ENCODE measurements at regions not wholly inside any gene's neighbourhood (a gene's known extent, or its start where the extent isn't known, plus 50 kb on each side); places are given as distances from the start of the nearest gene placed in this dataset.

- Histone ChIP-seq H3K4me3 (ENCODE audit: low read depth, low read length) (no peak overlapping the region), H3K4me1 (ENCODE audit: insufficient read depth) (no peaks in the 10 kb centered on the region), H3K27ac (ENCODE audit: low read depth) (no peak overlapping the region), H3K36me3 (ENCODE audit: insufficient read depth) (no peaks in the 10 kb centered on the region)
- DNase-seq (ENCODE audit: extremely low spot score) = no peak
- WGBS = 49% methylated on average over 3 of the region's 3 CpGs
Observed at GRCh38 chr14:41201696-41202095, 405.0 kb upstream of the LRFN5 start.

- 75% methylated on average over 3 of the region's 3 CpGs for WGBS
- Histone ChIP-seq H3K4me3 (ENCODE audit: low read depth, low read length) (no peak overlapping the region), H3K4me1 (ENCODE audit: insufficient read depth) (no peaks in the 10 kb centered on the region), H3K27ac (ENCODE audit: low read depth) (no peak overlapping the region), H3K36me3 (ENCODE audit: insufficient read depth) (no peaks in the 10 kb centered on the region)
- DNase-seq (ENCODE audit: extremely low spot score) = no peak
Observed at GRCh38 chr14:41187868-41188267, 418.8 kb upstream of the LRFN5 start.

GRCh38 chr14:41171045-41171444 is 435.6 kb upstream of the LRFN5 start:
- Histone ChIP-seq H3K27ac (ENCODE audit: low read depth) (no peak overlapping the region), H3K36me3 (ENCODE audit: insufficient read depth) (no peaks in the 10 kb centered on the region), H3K4me1 (ENCODE audit: insufficient read depth) (no peaks in the 10 kb centered on the region), H3K4me3 (ENCODE audit: low read depth, low read length) (no peak overlapping the region)
- 70% methylated on average over 3 of the region's 3 CpGs for WGBS
- DNase-seq (ENCODE audit: extremely low spot score) = no peak

GRCh38 chr14:41167040-41167439 is 439.6 kb upstream of the LRFN5 start:
- Histone ChIP-seq H3K27ac (ENCODE audit: low read depth) (no peak overlapping the region), H3K36me3 (ENCODE audit: insufficient read depth) (no peaks in the 10 kb centered on the region), H3K4me1 (ENCODE audit: insufficient read depth) (no peaks in the 10 kb centered on the region), H3K4me3 (ENCODE audit: low read depth, low read length) (no peak overlapping the region)
- DNase-seq (ENCODE audit: extremely low spot score) = no peak
- WGBS = 92% methylated on average over 4 of the region's 4 CpGs

- no peak overlapping the region for H3K4me3 ChIP-seq (ENCODE audit: low read depth, low read length)
- H3K4me1 ChIP-seq (ENCODE audit: insufficient read depth) = no peaks in the 10 kb centered on the region
- 93% methylated on average over 56 of the region's 56 CpGs for WGBS
- no peaks in the 10 kb centered on the region for H3K36me3 ChIP-seq (ENCODE audit: insufficient read depth)
- DNase-seq (ENCODE audit: extremely low spot score) = no peak
- no peak overlapping the region for H3K27ac ChIP-seq (ENCODE audit: low read depth)
Observed at GRCh38 chr14:41154143-41154807, 452.4 kb upstream of the LRFN5 start.

GRCh38 chr14:41146391-41146790 is 460.3 kb upstream of the LRFN5 start:
- H3K4me1 ChIP-seq (ENCODE audit: insufficient read depth) = no peaks in the 10 kb centered on the region
- 87% methylated on average over 2 of the region's 2 CpGs for WGBS

GRCh38 chr14:41144370-41144769 is 462.3 kb upstream of the LRFN5 start:
- Histone ChIP-seq H3K36me3 (ENCODE audit: insufficient read depth) (no peaks in the 10 kb centered on the region), H3K4me3 (ENCODE audit: low read depth, low read length) (no peak overlapping the region), H3K27ac (ENCODE audit: low read depth) (no peak overlapping the region), H3K4me1 (ENCODE audit: insufficient read depth) (no peaks in the 10 kb centered on the region)
- WGBS = 87% methylated on average over 10 of the region's 10 CpGs
- no peak for DNase-seq (ENCODE audit: extremely low spot score)

More at GRCh38 chr14:41146391-41146790, 460.3 kb upstream of the LRFN5 start:
- Histone ChIP-seq H3K36me3 (ENCODE audit: insufficient read depth) (no peaks in the 10 kb centered on the region), H3K27ac (ENCODE audit: low read depth) (no peak overlapping the region), H3K4me3 (ENCODE audit: low read depth, low read length) (no peak overlapping the region)
- DNase-seq (ENCODE audit: extremely low spot score) = no peak

GRCh38 chr14:41137741-41138140 is 468.9 kb upstream of the LRFN5 start:
- Histone ChIP-seq H3K4me1 (ENCODE audit: insufficient read depth) (no peaks in the 10 kb centered on the region), H3K36me3 (ENCODE audit: insufficient read depth) (no peaks in the 10 kb centered on the region), H3K4me3 (ENCODE audit: low read depth, low read length) (no peak overlapping the region), H3K27ac (ENCODE audit: low read depth) (no peak overlapping the region)
- no peak for DNase-seq (ENCODE audit: extremely low spot score)
- WGBS = 77% methylated on average over 2 of the region's 2 CpGs

- 90% methylated on average over 2 of the region's 2 CpGs for WGBS
- Histone ChIP-seq H3K27ac (ENCODE audit: low read depth) (no peak overlapping the region), H3K36me3 (ENCODE audit: insufficient read depth) (no peaks in the 10 kb centered on the region), H3K4me3 (ENCODE audit: low read depth, low read length) (no peak overlapping the region), H3K4me1 (ENCODE audit: insufficient read depth) (no peaks in the 10 kb centered on the region)
- DNase-seq (ENCODE audit: extremely low spot score) = no peak
Observed at GRCh38 chr14:41130274-41130673, 476.4 kb upstream of the LRFN5 start.

GRCh38 chr14:41120402-41120801 is 486.3 kb upstream of the LRFN5 start:
- 48% methylated on average over 4 of the region's 4 CpGs for WGBS

GRCh38 chr14:41096131-41096530 is 510.5 kb upstream of the LRFN5 start:
- DNase-seq (ENCODE audit: extremely low spot score) = no peak
- no peaks in the 10 kb centered on the region for H3K36me3 ChIP-seq (ENCODE audit: insufficient read depth)
- H3K4me3 ChIP-seq (ENCODE audit: low read depth, low read length) = no peak overlapping the region
- 88% methylated on average over 4 of the region's 4 CpGs for WGBS
- no peak overlapping the region for H3K27ac ChIP-seq (ENCODE audit: low read depth)
- no peaks in the 10 kb centered on the region for H3K4me1 ChIP-seq (ENCODE audit: insufficient read depth)

More at GRCh38 chr14:41120402-41120801, 486.3 kb upstream of the LRFN5 start:
- Histone ChIP-seq H3K27ac (ENCODE audit: low read depth) (no peak overlapping the region), H3K36me3 (ENCODE audit: insufficient read depth) (no peaks in the 10 kb centered on the region), H3K4me3 (ENCODE audit: low read depth, low read length) (no peak overlapping the region), H3K4me1 (ENCODE audit: insufficient read depth) (no peaks in the 10 kb centered on the region)
- no peak for DNase-seq (ENCODE audit: extremely low spot score)

GRCh38 chr14:41087056-41087455 is 519.6 kb upstream of the LRFN5 start:
- no peak overlapping the region for H3K4me3 ChIP-seq (ENCODE audit: low read depth, low read length)
- no peaks in the 10 kb centered on the region for H3K4me1 ChIP-seq (ENCODE audit: insufficient read depth)
- WGBS = 88% methylated on average over 3 of the region's 3 CpGs

GRCh38 chr14:41073544-41073943 is 533.1 kb upstream of the LRFN5 start:
- no peaks in the 10 kb centered on the region for H3K36me3 ChIP-seq (ENCODE audit: insufficient read depth)
- WGBS = 82% methylated on average over 3 of the region's 3 CpGs
- H3K27ac ChIP-seq (ENCODE audit: low read depth) = no peak overlapping the region
- H3K4me1 ChIP-seq (ENCODE audit: insufficient read depth) = no peaks in the 10 kb centered on the region
- no peak for DNase-seq (ENCODE audit: extremely low spot score)
- no peak overlapping the region for H3K4me3 ChIP-seq (ENCODE audit: low read depth, low read length)

More at GRCh38 chr14:41087056-41087455, 519.6 kb upstream of the LRFN5 start:
- DNase-seq (ENCODE audit: extremely low spot score) = no peak
- Histone ChIP-seq H3K36me3 (ENCODE audit: insufficient read depth) (no peaks in the 10 kb centered on the region), H3K27ac (ENCODE audit: low read depth) (no peak overlapping the region)

- H3K4me3 ChIP-seq (ENCODE audit: low read depth, low read length) = no peak overlapping the region
- no peak for DNase-seq (ENCODE audit: extremely low spot score)
- no peaks in the 10 kb centered on the region for H3K36me3 ChIP-seq (ENCODE audit: insufficient read depth)
- H3K4me1 ChIP-seq (ENCODE audit: insufficient read depth) = no peaks in the 10 kb centered on the region
- no peak overlapping the region for H3K27ac ChIP-seq (ENCODE audit: low read depth)
Observed at GRCh38 chr14:41072776-41073175, 533.9 kb upstream of the LRFN5 start.

- no peaks in the 10 kb centered on the region for H3K4me1 ChIP-seq (ENCODE audit: insufficient read depth)
- DNase-seq (ENCODE audit: extremely low spot score) = no peak
Observed at GRCh38 chr14:41071351-41071750, 535.3 kb upstream of the LRFN5 start.

More at GRCh38 chr14:41071351-41071750, 535.3 kb upstream of the LRFN5 start:
- 92% methylated on average over 2 of the region's 2 CpGs for WGBS
- no peak overlapping the region for H3K4me3 ChIP-seq (ENCODE audit: low read depth, low read length)
- H3K27ac ChIP-seq (ENCODE audit: low read depth) = no peak overlapping the region
- H3K36me3 ChIP-seq (ENCODE audit: insufficient read depth) = no peaks in the 10 kb centered on the region
